DND-41 (cell line): ENCODE measurements at regions not wholly inside any gene's neighbourhood (a gene's known extent, or its start where the extent isn't known, plus 50 kb on each side); places are given as distances from the start of the nearest gene placed in this dataset.

Source experiments
- ATAC-seq: fragments of 200-7000 bp; cut with Tn5 transposase; 3 replicates; pipeline ENCODE4 v1.9.1; 2021; ENCODE audit warnings: low read depth; ENCODE audit not compliant: insufficient read depth
- DNase-seq: peaks from one replicate; pipeline ENCODE4 v3.0.0-alpha.2; 2020
- H2AFZ ChIP-seq: 2 replicates; pipeline ENCODE4 v1.6.0; 2012; ENCODE audit warnings: low read depth, low read length
- H3K27ac ChIP-seq: 2 replicates; pipeline ENCODE4 v1.5.1; 2012; ENCODE audit warnings: low read length, inconsistent platforms
- H3K27me3 ChIP-seq: fragments of 200-600 bp; sonication (generic); 2 replicates; pipeline ENCODE4 v1.6.0; 2012; ENCODE audit warnings: low read length, mild to moderate bottlenecking, inconsistent platforms; ENCODE audit not compliant: insufficient read depth, poor library complexity
- H3K36me3 ChIP-seq: 2 replicates; pipeline ENCODE4 v1.5.1; 2012; ENCODE audit warnings: low read length, inconsistent platforms; ENCODE audit not compliant: insufficient read depth
- H3K4me1 ChIP-seq: 2 replicates; pipeline ENCODE4 v1.5.1; 2012; ENCODE audit warnings: mild to moderate bottlenecking, low read length; ENCODE audit not compliant: insufficient read depth
- H3K4me2 ChIP-seq: 2 replicates; pipeline ENCODE4 v1.6.0; 2012; ENCODE audit warnings: mild to moderate bottlenecking, moderate library complexity, low read length, inconsistent platforms; ENCODE audit not compliant: insufficient read depth
- H3K4me3 ChIP-seq, 2 experiments: fragments of 200-600 bp in 1 of 2; shearing (Covaris generic) in 1 of 2; 2 replicates each; pipeline ENCODE4 v1.5.1; 2012 to 2016; ENCODE audit warnings: inconsistent platforms in 2 of 2, low read length in 2 of 2, mild to moderate bottlenecking in 2 of 2, low read depth in 1 of 2, moderate library complexity in 1 of 2
- H3K79me2 ChIP-seq: 2 replicates; pipeline ENCODE4 v1.6.0; 2012; ENCODE audit warnings: low read length, inconsistent platforms; ENCODE audit not compliant: insufficient read depth
- H3K9ac ChIP-seq: 2 replicates; pipeline ENCODE4 v1.6.0; 2012; ENCODE audit warnings: low read depth, mild to moderate bottlenecking, inconsistent platforms, low read length, moderate library complexity
- H3K9me3 ChIP-seq: 2 replicates; pipeline ENCODE4 v1.5.1; 2012; ENCODE audit warnings: low read length, moderate library complexity, mild to moderate bottlenecking, inconsistent platforms; ENCODE audit not compliant: insufficient read depth, severe bottlenecking
- H4K20me1 ChIP-seq: 2 replicates; pipeline ENCODE4 v1.6.0; 2012; ENCODE audit warnings: low read length; ENCODE audit not compliant: insufficient read depth
- CTCF ChIP-seq: IDR thresholded peaks from 2 replicates; pipeline ENCODE4 v1.5.1; 2012; ENCODE audit warnings: borderline replicate concordance, low read length, moderate library complexity, mild to moderate bottlenecking; ENCODE audit not compliant: poor library complexity, severe bottlenecking; ENCODE audit errors: extremely low read depth
- EZH2 ChIP-seq: IDR thresholded peaks from 3 replicates; pipeline ENCODE4 v1.6.1; 2012; ENCODE audit warnings: borderline replicate concordance, low read depth, mild to moderate bottlenecking, moderate library complexity, low read length, inconsistent platforms; ENCODE audit not compliant: severe bottlenecking

- Histone ChIP-seq H3K4me3 (no peak overlapping the region), H3K4me2 (no peak overlapping the region), H3K79me2 (no peaks in the 10 kb centered on the region), H3K27me3 (no peaks in the 10 kb centered on the region), H3K4me1 (no peaks in the 10 kb centered on the region), H2AFZ (no peak overlapping the region), H4K20me1 (no peaks in the 10 kb centered on the region), H3K27ac (no peak overlapping the region), H3K9ac (no peak overlapping the region), H3K36me3 (no peaks in the 10 kb centered on the region), H3K9me3 (no peaks in the 10 kb centered on the region)
- TF ChIP-seq EZH2 = no peak
- TF ChIP-seq CTCF = no peak
- no peak for DNase-seq
- ATAC-seq = no peak
Observed at GRCh38 chr4:62872856-62873255, 1536.4 kb downstream of the TECRL start.

GRCh38 chr4:62871078-62871477, 1538.2 kb downstream of the TECRL start:
- no peaks in the 10 kb centered on the region for H3K36me3 ChIP-seq
- H3K9me3 ChIP-seq = no peaks in the 10 kb centered on the region
- no peaks in the 10 kb centered on the region for H3K79me2 ChIP-seq
- H3K4me1 ChIP-seq = no peaks in the 10 kb centered on the region
- no peaks in the 10 kb centered on the region for H3K27me3 ChIP-seq
- no peak overlapping the region for H3K4me3 ChIP-seq
- no peak overlapping the region for H3K4me2 ChIP-seq
- no peak for ATAC-seq
- H3K9ac ChIP-seq = no peak overlapping the region
- TF ChIP-seq EZH2 (no peak), CTCF (no peak)
- no peak overlapping the region for H3K27ac ChIP-seq
- H4K20me1 ChIP-seq = no peaks in the 10 kb centered on the region
- no peak for DNase-seq
- no peak overlapping the region for H2AFZ ChIP-seq

- H3K9ac ChIP-seq = no peak overlapping the region
- no peak overlapping the region for H2AFZ ChIP-seq
- no peak overlapping the region for H3K4me3 ChIP-seq
- H3K36me3 ChIP-seq = no peaks in the 10 kb centered on the region
- no peak overlapping the region for H3K27ac ChIP-seq
- H3K27me3 ChIP-seq = no peaks in the 10 kb centered on the region
- H3K9me3 ChIP-seq = no peaks in the 10 kb centered on the region
- H3K79me2 ChIP-seq = no peaks in the 10 kb centered on the region
- no peak for ATAC-seq
- TF ChIP-seq CTCF = no peak
- TF ChIP-seq EZH2 = no peak
- DNase-seq = no peak
- no peaks in the 10 kb centered on the region for H4K20me1 ChIP-seq
- H3K4me1 ChIP-seq = no peaks in the 10 kb centered on the region
- H3K4me2 ChIP-seq = no peak overlapping the region
Observed at GRCh38 chr4:62870451-62870850, 1538.8 kb downstream of the TECRL start.

- H4K20me1 ChIP-seq = no peaks in the 10 kb centered on the region
- no peaks in the 10 kb centered on the region for H3K27me3 ChIP-seq
- DNase-seq (no peak), ATAC-seq (no peak)
- no peak overlapping the region for H2AFZ ChIP-seq
- H3K36me3 ChIP-seq = no peaks in the 10 kb centered on the region
- no peak overlapping the region for H3K4me2 ChIP-seq
- no peak overlapping the region for H3K9ac ChIP-seq
- no peaks in the 10 kb centered on the region for H3K79me2 ChIP-seq
- H3K27ac ChIP-seq = no peak overlapping the region
- no peak for TF ChIP-seq EZH2
- no peak for TF ChIP-seq CTCF
- no peak overlapping the region for H3K4me3 ChIP-seq
- no peaks in the 10 kb centered on the region for H3K9me3 ChIP-seq
- no peaks in the 10 kb centered on the region for H3K4me1 ChIP-seq
Observed at GRCh38 chr4:62865261-62865660, 1544.0 kb downstream of the TECRL start.
